ENCODE measurements at regions not wholly inside any gene's neighbourhood (a gene's known extent, or its start where the extent isn't known, plus 50 kb on each side); places are given as distances from the start of the nearest gene placed in this dataset.

GRCh38 chr11:115700981-115701875 lies 197.0 kb upstream of the CADM1 start:
- Histone ChIP-seq H3K4me1 (ENCODE audit: control insufficient read depth, insufficient read depth, low read length) (peaks cover 31% of the 10 kb centered on the region), H3K4me3 (ENCODE audit: low read length in 2 of 2) (no peak overlapping the region)

GRCh38 chr11:115700496-115700895 lies 196.3 kb upstream of the CADM1 start:
- Histone ChIP-seq H3K4me1 (ENCODE audit: control insufficient read depth, insufficient read depth, low read length) (peaks cover 35% of the 10 kb centered on the region), H3K27me3 (ENCODE audit: control insufficient read depth in 1 of 2, insufficient read depth in 2 of 2, low read length in 2 of 2) (no peaks in the 10 kb centered on the region), H3K4me3 (ENCODE audit: low read length in 2 of 2) (no peak overlapping the region), H3K9me3 (ENCODE audit: control insufficient read depth in 2 of 2, low read length in 2 of 2) (no peaks in the 10 kb centered on the region), H3K27ac (ENCODE audit: low read length) (no peak overlapping the region), H3K36me3 (ENCODE audit: control insufficient read depth in 2 of 2, insufficient read depth in 2 of 2, low read length in 2 of 2) (no peaks in the 10 kb centered on the region), H3K9ac (ENCODE audit: low read length in 2 of 2) (no peak overlapping the region)

More at GRCh38 chr11:115700981-115701875, 197.0 kb upstream of the CADM1 start:
- Histone ChIP-seq H3K9ac (ENCODE audit: low read length in 2 of 2) (no peak overlapping the region), H3K27ac (ENCODE audit: low read length) (no peak overlapping the region), H3K27me3 (ENCODE audit: control insufficient read depth in 1 of 2, insufficient read depth in 2 of 2, low read length in 2 of 2) (no peaks in the 10 kb centered on the region), H3K36me3 (ENCODE audit: control insufficient read depth in 2 of 2, insufficient read depth in 2 of 2, low read length in 2 of 2) (no peaks in the 10 kb centered on the region), H3K9me3 (ENCODE audit: control insufficient read depth in 2 of 2, low read length in 2 of 2) (no peaks in the 10 kb centered on the region)

- no peak overlapping the region for H3K9ac ChIP-seq (ENCODE audit: low read length in 2 of 2)
These were observed 195.5 kb upstream of the CADM1 start for GRCh38 chr11:115699733-115700132.

GRCh38 chr11:115699326-115699725 lies 195.1 kb upstream of the CADM1 start:
- H3K9ac ChIP-seq (ENCODE audit: low read length in 2 of 2) = no peak overlapping the region
- H3K36me3 ChIP-seq (ENCODE audit: control insufficient read depth in 2 of 2, insufficient read depth in 2 of 2, low read length in 2 of 2) = no peaks in the 10 kb centered on the region
- peaks cover 35% of the 10 kb centered on the region for H3K4me1 ChIP-seq (ENCODE audit: control insufficient read depth, insufficient read depth, low read length)
- peak overlapping the region; percentile 2 to 29 for H3K4me3 ChIP-seq (ENCODE audit: low read length in 2 of 2)
- peak overlapping the region; percentile 75 for H3K27ac ChIP-seq (ENCODE audit: low read length)
- no peaks in the 10 kb centered on the region for H3K9me3 ChIP-seq (ENCODE audit: control insufficient read depth in 2 of 2, low read length in 2 of 2)
- H3K27me3 ChIP-seq (ENCODE audit: control insufficient read depth in 1 of 2, insufficient read depth in 2 of 2, low read length in 2 of 2) = no peaks in the 10 kb centered on the region

More at GRCh38 chr11:115699733-115700132, 195.5 kb upstream of the CADM1 start:
- Histone ChIP-seq H3K4me3 (ENCODE audit: low read length in 2 of 2) (peak overlapping the region in 1 of 2 donors; percentile 2), H3K4me1 (ENCODE audit: control insufficient read depth, insufficient read depth, low read length) (peaks cover 35% of the 10 kb centered on the region), H3K27ac (ENCODE audit: low read length) (peak overlapping the region; percentile 75), H3K36me3 (ENCODE audit: control insufficient read depth in 2 of 2, insufficient read depth in 2 of 2, low read length in 2 of 2) (no peaks in the 10 kb centered on the region), H3K27me3 (ENCODE audit: control insufficient read depth in 1 of 2, insufficient read depth in 2 of 2, low read length in 2 of 2) (no peaks in the 10 kb centered on the region), H3K9me3 (ENCODE audit: control insufficient read depth in 2 of 2, low read length in 2 of 2) (no peaks in the 10 kb centered on the region)

GRCh38 chr11:115698243-115698642 lies 194.0 kb upstream of the CADM1 start:
- no peaks in the 10 kb centered on the region for H3K36me3 ChIP-seq (ENCODE audit: control insufficient read depth in 2 of 2, insufficient read depth in 2 of 2, low read length in 2 of 2)
- H3K27me3 ChIP-seq (ENCODE audit: control insufficient read depth in 1 of 2, insufficient read depth in 2 of 2, low read length in 2 of 2) = no peaks in the 10 kb centered on the region
- no peaks in the 10 kb centered on the region for H3K9me3 ChIP-seq (ENCODE audit: control insufficient read depth in 2 of 2, low read length in 2 of 2)
- H3K27ac ChIP-seq (ENCODE audit: low read length) = no peak overlapping the region
- H3K4me1 ChIP-seq (ENCODE audit: control insufficient read depth, insufficient read depth, low read length) = peaks cover 35% of the 10 kb centered on the region
- no peak overlapping the region for H3K4me3 ChIP-seq (ENCODE audit: low read length in 2 of 2)
- H3K9ac ChIP-seq (ENCODE audit: low read length in 2 of 2) = no peak overlapping the region

- H3K9ac ChIP-seq (ENCODE audit: low read length in 2 of 2) = no peak overlapping the region
- peaks cover 34% of the 10 kb centered on the region for H3K4me1 ChIP-seq (ENCODE audit: control insufficient read depth, insufficient read depth, low read length)
- H3K27me3 ChIP-seq (ENCODE audit: control insufficient read depth in 1 of 2, insufficient read depth in 2 of 2, low read length in 2 of 2) = no peaks in the 10 kb centered on the region
- peak overlapping the region; percentile 24 for H3K27ac ChIP-seq (ENCODE audit: low read length)
- no peaks in the 10 kb centered on the region for H3K9me3 ChIP-seq (ENCODE audit: control insufficient read depth in 2 of 2, low read length in 2 of 2)
- no peaks in the 10 kb centered on the region for H3K36me3 ChIP-seq (ENCODE audit: control insufficient read depth in 2 of 2, insufficient read depth in 2 of 2, low read length in 2 of 2)
- H3K4me3 ChIP-seq (ENCODE audit: low read length in 2 of 2) = peak overlapping the region in 1 of 2 donors; percentile 15
These were observed 192.3 kb upstream of the CADM1 start for GRCh38 chr11:115696563-115696962.

GRCh38 chr11:115695677-115696364 lies 191.6 kb upstream of the CADM1 start:
- Histone ChIP-seq H3K9ac (ENCODE audit: low read length in 2 of 2) (no peak overlapping the region), H3K4me1 (ENCODE audit: control insufficient read depth, insufficient read depth, low read length) (peaks cover 30% of the 10 kb centered on the region), H3K36me3 (ENCODE audit: control insufficient read depth in 2 of 2, insufficient read depth in 2 of 2, low read length in 2 of 2) (no peaks in the 10 kb centered on the region), H3K4me3 (ENCODE audit: low read length in 2 of 2) (no peak overlapping the region), H3K27ac (ENCODE audit: low read length) (no peak overlapping the region), H3K27me3 (ENCODE audit: control insufficient read depth in 1 of 2, insufficient read depth in 2 of 2, low read length in 2 of 2) (no peaks in the 10 kb centered on the region), H3K9me3 (ENCODE audit: control insufficient read depth in 2 of 2, low read length in 2 of 2) (no peaks in the 10 kb centered on the region)

- Histone ChIP-seq H3K27ac (ENCODE audit: low read length) (no peak overlapping the region), H3K27me3 (ENCODE audit: control insufficient read depth in 1 of 2, insufficient read depth in 2 of 2, low read length in 2 of 2) (no peaks in the 10 kb centered on the region), H3K9me3 (ENCODE audit: control insufficient read depth in 2 of 2, low read length in 2 of 2) (no peaks in the 10 kb centered on the region), H3K36me3 (ENCODE audit: control insufficient read depth in 2 of 2, insufficient read depth in 2 of 2, low read length in 2 of 2) (no peaks in the 10 kb centered on the region), H3K4me1 (ENCODE audit: control insufficient read depth, insufficient read depth, low read length) (peaks cover 13% of the 10 kb centered on the region), H3K4me3 (ENCODE audit: low read length in 2 of 2) (no peak overlapping the region), H3K9ac (ENCODE audit: low read length in 2 of 2) (no peak overlapping the region)
These were observed 188.8 kb upstream of the CADM1 start for GRCh38 chr11:115693002-115693401.

- Histone ChIP-seq H3K9ac (ENCODE audit: low read length in 2 of 2) (no peak overlapping the region), H3K27ac (ENCODE audit: low read length) (no peak overlapping the region), H3K4me3 (ENCODE audit: low read length in 2 of 2) (no peak overlapping the region), H3K36me3 (ENCODE audit: control insufficient read depth in 2 of 2, insufficient read depth in 2 of 2, low read length in 2 of 2) (no peaks in the 10 kb centered on the region), H3K9me3 (ENCODE audit: control insufficient read depth in 2 of 2, low read length in 2 of 2) (no peaks in the 10 kb centered on the region), H3K4me1 (ENCODE audit: control insufficient read depth, insufficient read depth, low read length) (peaks cover 3% of the 10 kb centered on the region), H3K27me3 (ENCODE audit: control insufficient read depth in 1 of 2, insufficient read depth in 2 of 2, low read length in 2 of 2) (no peaks in the 10 kb centered on the region)
These were observed 186.8 kb upstream of the CADM1 start for GRCh38 chr11:115691030-115691429.

GRCh38 chr11:115687934-115688333 lies 183.7 kb upstream of the CADM1 start:
- Histone ChIP-seq H3K9me3 (ENCODE audit: control insufficient read depth in 2 of 2, low read length in 2 of 2) (no peaks in the 10 kb centered on the region), H3K4me3 (ENCODE audit: low read length in 2 of 2) (no peak overlapping the region), H3K36me3 (ENCODE audit: control insufficient read depth in 2 of 2, insufficient read depth in 2 of 2, low read length in 2 of 2) (no peaks in the 10 kb centered on the region), H3K4me1 (ENCODE audit: control insufficient read depth, insufficient read depth, low read length) (no peaks in the 10 kb centered on the region), H3K27ac (ENCODE audit: low read length) (no peak overlapping the region), H3K27me3 (ENCODE audit: control insufficient read depth in 1 of 2, insufficient read depth in 2 of 2, low read length in 2 of 2) (no peaks in the 10 kb centered on the region), H3K9ac (ENCODE audit: low read length in 2 of 2) (no peak overlapping the region)

GRCh38 chr11:115684699-115685098 lies 180.5 kb upstream of the CADM1 start:
- Histone ChIP-seq H3K27me3 (ENCODE audit: control insufficient read depth in 1 of 2, insufficient read depth in 2 of 2, low read length in 2 of 2) (no peaks in the 10 kb centered on the region), H3K9ac (ENCODE audit: low read length in 2 of 2) (no peak overlapping the region), H3K9me3 (ENCODE audit: control insufficient read depth in 2 of 2, low read length in 2 of 2) (no peaks in the 10 kb centered on the region), H3K4me1 (ENCODE audit: control insufficient read depth, insufficient read depth, low read length) (no peaks in the 10 kb centered on the region), H3K36me3 (ENCODE audit: control insufficient read depth in 2 of 2, insufficient read depth in 2 of 2, low read length in 2 of 2) (no peaks in the 10 kb centered on the region), H3K27ac (ENCODE audit: low read length) (no peak overlapping the region), H3K4me3 (ENCODE audit: low read length in 2 of 2) (no peak overlapping the region)

Data from stomach smooth muscle (tissue), 2 donors.